GM12878 (cell line): ENCODE measurements at regions not wholly inside any gene's neighbourhood (a gene's known extent, or its start where the extent isn't known, plus 50 kb on each side); places are given as distances from the start of the nearest gene placed in this dataset.

ENCODE experiments used
- ATAC-seq: fragments of 200-7000 bp; cut with Tn5 transposase; 3 replicates; pipeline ENCODE4 v1.9.1; 2020; ENCODE audit warnings: mild to moderate bottlenecking, moderate library complexity
- BruUV-seq: library from RNA; stranded (reverse); fragments of 400-500 nt; replicated peaks from 2 replicates; lab custom pipeline; 2021; lab: Mats Ljungman, UMichigan
- CTCF ChIA-PET: fragments of 300-600 bp; sonication (Branson Sonifier 250); formaldehyde crosslinking; extraction: SDS; loops from one replicate; lab custom pipeline; 2021; ENCODE audit warnings: inconsistent platforms; lab: Yijun Ruan, JAX
- POLR2A ChIA-PET: fragments of 350-600 bp; formaldehyde crosslinking; extraction: SDS; loops from one replicate; lab custom pipeline; 2021; ENCODE audit warnings: inconsistent platforms; lab: Charles Lee
- RAD21 ChIA-PET: fragments of 300-600 bp; sonication (Branson Sonifier 250); formaldehyde crosslinking; loops from one replicate; lab custom pipeline; 2023; ENCODE audit warnings: antibody characterized with exemption; ENCODE audit not compliant: unreplicated experiment; lab: Charles Lee
- SMC1A ChIA-PET: fragments of 300-600 bp; sonication (Branson Sonifier 250); formaldehyde crosslinking; loops from one replicate; lab custom pipeline; 2023; ENCODE audit not compliant: unreplicated experiment, uncharacterized antibody; lab: Charles Lee
- DNase-seq: peaks from one replicate; pipeline ENCODE4 v3.0.0-alpha.2; 2011; ENCODE audit warnings: low read depth, low spot score
- FAIRE-seq: peaks from 3 replicates; lab custom pipeline; 2011; peaks lifted over from hg19 to GRCh38; lab: Jason Lieb, UNC
- H2AFZ ChIP-seq: 2 replicates; pipeline ENCODE4 v1.6.0; 2011; ENCODE audit warnings: low read depth, low read length, control low read depth; ENCODE audit not compliant: control insufficient read depth
- H3K27ac ChIP-seq: 2 replicates; pipeline ENCODE4 v1.5.1; 2011; ENCODE audit warnings: control low read depth; ENCODE audit not compliant: control insufficient read depth, insufficient read depth
- H3K27me3 ChIP-seq, 2 experiments: replicated peaks in 1 of 2; 2 replicates each; pipeline versions ENCODE4 v1.6.0 to v1.6.1; 2011; ENCODE audit warnings: low read length in 1 of 2; ENCODE audit not compliant: control insufficient read depth in 2 of 2, insufficient read depth in 2 of 2
- H3K36me3 ChIP-seq, 2 experiments: 2 replicates each; pipeline ENCODE4 v1.5.1; 2011; ENCODE audit warnings: low read length in 1 of 2; ENCODE audit not compliant: control insufficient read depth in 2 of 2, insufficient read depth in 2 of 2
- H3K4me1 ChIP-seq: 2 replicates; pipeline ENCODE4 v1.6.1; 2011; ENCODE audit warnings: mild to moderate bottlenecking, low read length, moderate library complexity, mixed read lengths; ENCODE audit not compliant: control insufficient read depth, insufficient read depth
- H3K4me2 ChIP-seq: 2 replicates; pipeline ENCODE4 v1.6.0; 2011; ENCODE audit warnings: control low read depth; ENCODE audit not compliant: control insufficient read depth, insufficient read depth
- H3K4me3 ChIP-seq: fragments of 200-600 bp; sonication (generic); 2 replicates; pipeline ENCODE4 v1.5.1; 2016
- H3K79me2 ChIP-seq: 2 replicates; pipeline ENCODE4 v1.6.0; 2011; ENCODE audit warnings: low read length; ENCODE audit not compliant: control insufficient read depth, insufficient read depth
- H3K9ac ChIP-seq: 2 replicates; pipeline ENCODE4 v1.8.0; 2011; ENCODE audit warnings: low read length, control low read depth, mixed read lengths; ENCODE audit not compliant: control insufficient read depth, insufficient read depth
- H3K9me3 ChIP-seq: replicated peaks from 3 replicates; pipeline ENCODE4 v1.5.1; 2011; ENCODE audit warnings: mild to moderate bottlenecking, low read length; ENCODE audit not compliant: control insufficient read depth, insufficient read depth
- H4K20me1 ChIP-seq: 2 replicates; pipeline ENCODE4 v1.6.0; 2011; ENCODE audit not compliant: control insufficient read depth, insufficient read depth
- EZH2 ChIP-seq: IDR thresholded peaks from 2 replicates; pipeline ENCODE4 v1.6.1; 2012; ENCODE audit warnings: low read depth, mild to moderate bottlenecking, control low read depth, inconsistent platforms, low read length, borderline replicate concordance; ENCODE audit not compliant: control insufficient read depth
- POLR2AphosphoS2 ChIP-seq: IDR thresholded peaks from 2 replicates; pipeline ENCODE4 v1.6.1; 2011; ENCODE audit warnings: low read depth, mild to moderate bottlenecking, low read length, improper control_type of control experiment, moderate library complexity
- RAD21 ChIP-seq: IDR thresholded peaks from 2 replicates; pipeline ENCODE4 v1.6.1; 2011; ENCODE audit warnings: mild to moderate bottlenecking, low read depth, low read length, moderate library complexity; ENCODE audit not compliant: insufficient read depth
- RCOR1 ChIP-seq: conservative IDR thresholded peaks from 2 replicates; pipeline ENCODE4 v1.6.1; 2012; ENCODE audit warnings: low read depth, low read length, improper control_type of control experiment
- SPI1 ChIP-seq: IDR thresholded peaks from 2 replicates; pipeline ENCODE4 v1.6.1; 2011; ENCODE audit warnings: low read depth, mild to moderate bottlenecking, low read length, moderate library complexity, borderline replicate concordance; ENCODE audit not compliant: insufficient read depth
- SREBF2 ChIP-seq: IDR thresholded peaks from 2 replicates; pipeline ENCODE4 v1.6.1; 2012; ENCODE audit warnings: mild to moderate bottlenecking, low read length
- in situ Hi-C: fragments of 300-500 bp; cut with MboI; formaldehyde crosslinking; loops from 9 replicates; pipeline ENCODE4 v1.14.3; 2018; ENCODE audit warnings: mixed read lengths
- intact Hi-C: fragments of 100-400 bp; cut with micrococcal nuclease; formaldehyde crosslinking; loops from one replicate; pipeline ENCODE4 v1.14.2; 2022; ENCODE audit not compliant: unreplicated experiment
- TF ChIP-seq, protein P1 (sequence below): fragments of 450-650 bp; IDR thresholded peaks from 2 replicates; pipeline ENCODE4 v1.6.1; 2017; ENCODE audit warnings: mild to moderate bottlenecking
- TF ChIP-seq, protein P2 (sequence below): IDR thresholded peaks from 2 replicates; pipeline ENCODE4 v1.6.1; 2012; ENCODE audit warnings: mild to moderate bottlenecking, low read depth, low read length
- TF ChIP-seq, protein P3 (sequence below): IDR thresholded peaks from 2 replicates; pipeline ENCODE4 v1.6.1; 2011; ENCODE audit warnings: borderline replicate concordance, low read depth, mild to moderate bottlenecking, moderate library complexity, mixed read lengths, low read length; ENCODE audit not compliant: insufficient read depth; ENCODE audit errors: extremely low read length
- TF ChIP-seq, protein P4 (sequence below): fragments of 150-350 bp; IDR thresholded peaks from 2 replicates; pipeline ENCODE4 v1.6.1; 2014; ENCODE audit warnings: mild to moderate bottlenecking, low read depth, low read length
- TF ChIP-seq, protein P5 (sequence below): IDR thresholded peaks from 2 replicates; pipeline ENCODE4 v1.6.1; 2011; ENCODE audit warnings: low read depth, mild to moderate bottlenecking, low read length, moderate library complexity, borderline replicate concordance; ENCODE audit errors: extremely low read depth
- TF ChIP-seq, protein P6 (sequence below): fragments of 450-650 bp; formaldehyde crosslinking; IDR thresholded peaks from 2 replicates; pipeline ENCODE4 v1.5.0; 2022; ENCODE audit warnings: mild to moderate bottlenecking, missing genetic modification characterization

DNA sequence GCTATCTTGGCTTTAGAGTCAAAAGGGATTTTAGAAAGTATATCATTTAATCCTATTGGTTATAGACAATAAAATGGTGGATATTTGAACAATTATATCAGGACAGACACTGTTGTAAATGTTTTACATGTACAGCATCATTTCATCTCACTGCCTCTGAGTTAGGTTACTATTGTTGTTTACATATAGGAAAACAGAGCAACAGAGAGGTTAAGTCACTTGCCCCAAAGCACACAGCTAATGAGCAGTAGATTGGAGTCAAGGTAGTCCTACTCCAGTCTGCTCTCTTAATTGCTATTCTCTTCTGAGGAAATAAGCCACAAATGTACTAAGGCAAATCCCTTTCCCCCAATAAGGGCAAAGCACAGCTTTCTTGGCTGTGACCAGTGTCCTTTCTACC lies 142.9 kb downstream of the MTX2 start:
- ChIA-PET RAD21 (no interaction called here), CTCF (no interaction called here), SMC1A (interaction anchor here (0.8 kb wide), 1 partner anchor 79 kb away, joined by 3 read pairs; no protein-coding TSS in a partner anchor), POLR2A (no interaction called here)
- DNase-seq: no peak
- TF ChIP-seq EZH2: no peak
- no peak for TF ChIP-seq RAD21
- TF ChIP-seq, protein P1, sequence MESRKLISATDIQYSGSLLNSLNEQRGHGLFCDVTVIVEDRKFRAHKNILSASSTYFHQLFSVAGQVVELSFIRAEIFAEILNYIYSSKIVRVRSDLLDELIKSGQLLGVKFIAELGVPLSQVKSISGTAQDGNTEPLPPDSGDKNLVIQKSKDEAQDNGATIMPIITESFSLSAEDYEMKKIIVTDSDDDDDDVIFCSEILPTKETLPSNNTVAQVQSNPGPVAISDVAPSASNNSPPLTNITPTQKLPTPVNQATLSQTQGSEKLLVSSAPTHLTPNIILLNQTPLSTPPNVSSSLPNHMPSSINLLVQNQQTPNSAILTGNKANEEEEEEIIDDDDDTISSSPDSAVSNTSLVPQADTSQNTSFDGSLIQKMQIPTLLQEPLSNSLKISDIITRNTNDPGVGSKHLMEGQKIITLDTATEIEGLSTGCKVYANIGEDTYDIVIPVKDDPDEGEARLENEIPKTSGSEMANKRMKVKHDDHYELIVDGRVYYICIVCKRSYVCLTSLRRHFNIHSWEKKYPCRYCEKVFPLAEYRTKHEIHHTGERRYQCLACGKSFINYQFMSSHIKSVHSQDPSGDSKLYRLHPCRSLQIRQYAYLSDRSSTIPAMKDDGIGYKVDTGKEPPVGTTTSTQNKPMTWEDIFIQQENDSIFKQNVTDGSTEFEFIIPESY: no peak
- no peak for TF ChIP-seq SPI1
- no peak for TF ChIP-seq RCOR1
- TF ChIP-seq, protein P2, sequence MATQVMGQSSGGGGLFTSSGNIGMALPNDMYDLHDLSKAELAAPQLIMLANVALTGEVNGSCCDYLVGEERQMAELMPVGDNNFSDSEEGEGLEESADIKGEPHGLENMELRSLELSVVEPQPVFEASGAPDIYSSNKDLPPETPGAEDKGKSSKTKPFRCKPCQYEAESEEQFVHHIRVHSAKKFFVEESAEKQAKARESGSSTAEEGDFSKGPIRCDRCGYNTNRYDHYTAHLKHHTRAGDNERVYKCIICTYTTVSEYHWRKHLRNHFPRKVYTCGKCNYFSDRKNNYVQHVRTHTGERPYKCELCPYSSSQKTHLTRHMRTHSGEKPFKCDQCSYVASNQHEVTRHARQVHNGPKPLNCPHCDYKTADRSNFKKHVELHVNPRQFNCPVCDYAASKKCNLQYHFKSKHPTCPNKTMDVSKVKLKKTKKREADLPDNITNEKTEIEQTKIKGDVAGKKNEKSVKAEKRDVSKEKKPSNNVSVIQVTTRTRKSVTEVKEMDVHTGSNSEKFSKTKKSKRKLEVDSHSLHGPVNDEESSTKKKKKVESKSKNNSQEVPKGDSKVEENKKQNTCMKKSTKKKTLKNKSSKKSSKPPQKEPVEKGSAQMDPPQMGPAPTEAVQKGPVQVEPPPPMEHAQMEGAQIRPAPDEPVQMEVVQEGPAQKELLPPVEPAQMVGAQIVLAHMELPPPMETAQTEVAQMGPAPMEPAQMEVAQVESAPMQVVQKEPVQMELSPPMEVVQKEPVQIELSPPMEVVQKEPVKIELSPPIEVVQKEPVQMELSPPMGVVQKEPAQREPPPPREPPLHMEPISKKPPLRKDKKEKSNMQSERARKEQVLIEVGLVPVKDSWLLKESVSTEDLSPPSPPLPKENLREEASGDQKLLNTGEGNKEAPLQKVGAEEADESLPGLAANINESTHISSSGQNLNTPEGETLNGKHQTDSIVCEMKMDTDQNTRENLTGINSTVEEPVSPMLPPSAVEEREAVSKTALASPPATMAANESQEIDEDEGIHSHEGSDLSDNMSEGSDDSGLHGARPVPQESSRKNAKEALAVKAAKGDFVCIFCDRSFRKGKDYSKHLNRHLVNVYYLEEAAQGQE: no peak
- no peak for TF ChIP-seq POLR2AphosphoS2
- TF ChIP-seq, protein P3, sequence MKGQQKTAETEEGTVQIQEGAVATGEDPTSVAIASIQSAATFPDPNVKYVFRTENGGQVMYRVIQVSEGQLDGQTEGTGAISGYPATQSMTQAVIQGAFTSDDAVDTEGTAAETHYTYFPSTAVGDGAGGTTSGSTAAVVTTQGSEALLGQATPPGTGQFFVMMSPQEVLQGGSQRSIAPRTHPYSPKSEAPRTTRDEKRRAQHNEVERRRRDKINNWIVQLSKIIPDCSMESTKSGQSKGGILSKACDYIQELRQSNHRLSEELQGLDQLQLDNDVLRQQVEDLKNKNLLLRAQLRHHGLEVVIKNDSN: no peak
- TF ChIP-seq, protein P4, sequence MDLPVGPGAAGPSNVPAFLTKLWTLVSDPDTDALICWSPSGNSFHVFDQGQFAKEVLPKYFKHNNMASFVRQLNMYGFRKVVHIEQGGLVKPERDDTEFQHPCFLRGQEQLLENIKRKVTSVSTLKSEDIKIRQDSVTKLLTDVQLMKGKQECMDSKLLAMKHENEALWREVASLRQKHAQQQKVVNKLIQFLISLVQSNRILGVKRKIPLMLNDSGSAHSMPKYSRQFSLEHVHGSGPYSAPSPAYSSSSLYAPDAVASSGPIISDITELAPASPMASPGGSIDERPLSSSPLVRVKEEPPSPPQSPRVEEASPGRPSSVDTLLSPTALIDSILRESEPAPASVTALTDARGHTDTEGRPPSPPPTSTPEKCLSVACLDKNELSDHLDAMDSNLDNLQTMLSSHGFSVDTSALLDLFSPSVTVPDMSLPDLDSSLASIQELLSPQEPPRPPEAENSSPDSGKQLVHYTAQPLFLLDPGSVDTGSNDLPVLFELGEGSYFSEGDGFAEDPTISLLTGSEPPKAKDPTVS: no peak
- no peak for TF ChIP-seq SREBF2
- TF ChIP-seq, protein P5, sequence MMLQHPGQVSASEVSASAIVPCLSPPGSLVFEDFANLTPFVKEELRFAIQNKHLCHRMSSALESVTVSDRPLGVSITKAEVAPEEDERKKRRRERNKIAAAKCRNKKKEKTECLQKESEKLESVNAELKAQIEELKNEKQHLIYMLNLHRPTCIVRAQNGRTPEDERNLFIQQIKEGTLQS: no peak
- TF ChIP-seq, protein P6, sequence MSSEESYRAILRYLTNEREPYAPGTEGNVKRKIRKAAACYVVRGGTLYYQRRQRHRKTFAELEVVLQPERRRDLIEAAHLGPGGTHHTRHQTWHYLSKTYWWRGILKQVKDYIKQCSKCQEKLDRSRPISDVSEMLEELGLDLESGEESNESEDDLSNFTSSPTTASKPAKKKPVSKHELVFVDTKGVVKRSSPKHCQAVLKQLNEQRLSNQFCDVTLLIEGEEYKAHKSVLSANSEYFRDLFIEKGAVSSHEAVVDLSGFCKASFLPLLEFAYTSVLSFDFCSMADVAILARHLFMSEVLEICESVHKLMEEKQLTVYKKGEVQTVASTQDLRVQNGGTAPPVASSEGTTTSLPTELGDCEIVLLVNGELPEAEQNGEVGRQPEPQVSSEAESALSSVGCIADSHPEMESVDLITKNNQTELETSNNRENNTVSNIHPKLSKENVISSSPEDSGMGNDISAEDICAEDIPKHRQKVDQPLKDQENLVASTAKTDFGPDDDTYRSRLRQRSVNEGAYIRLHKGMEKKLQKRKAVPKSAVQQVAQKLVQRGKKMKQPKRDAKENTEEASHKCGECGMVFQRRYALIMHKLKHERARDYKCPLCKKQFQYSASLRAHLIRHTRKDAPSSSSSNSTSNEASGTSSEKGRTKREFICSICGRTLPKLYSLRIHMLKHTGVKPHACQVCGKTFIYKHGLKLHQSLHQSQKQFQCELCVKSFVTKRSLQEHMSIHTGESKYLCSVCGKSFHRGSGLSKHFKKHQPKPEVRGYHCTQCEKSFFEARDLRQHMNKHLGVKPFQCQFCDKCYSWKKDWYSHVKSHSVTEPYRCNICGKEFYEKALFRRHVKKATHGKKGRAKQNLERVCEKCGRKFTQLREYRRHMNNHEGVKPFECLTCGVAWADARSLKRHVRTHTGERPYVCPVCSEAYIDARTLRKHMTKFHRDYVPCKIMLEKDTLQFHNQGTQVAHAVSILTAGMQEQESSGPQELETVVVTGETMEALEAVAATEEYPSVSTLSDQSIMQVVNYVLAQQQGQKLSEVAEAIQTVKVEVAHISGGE: no peak
- Histone ChIP-seq H3K4me1 (no peaks in the 10 kb centered on the region), H3K36me3 (no peaks in the 10 kb centered on the region), H2AFZ (no peak overlapping the region), H3K79me2 (no peaks in the 10 kb centered on the region), H3K9ac (no peak overlapping the region), H3K4me2 (no peak overlapping the region), H3K27ac (no peak overlapping the region), H3K27me3 (no peaks in the 10 kb centered on the region), H3K9me3 (no peaks in the 10 kb centered on the region), H4K20me1 (no peaks in the 10 kb centered on the region), H3K4me3 (no peak overlapping the region)
- BruUV-seq: no TSS peak
- ATAC-seq: no peak
- in situ Hi-C loops (no loop called here), intact Hi-C loops (no loop called here)
- FAIRE-seq: no peak
